ENCODE measurements at regions not wholly inside any gene's neighbourhood (a gene's known extent, or its start where the extent isn't known, plus 50 kb on each side); places are given as distances from the start of the nearest gene placed in this dataset.

DNA sequence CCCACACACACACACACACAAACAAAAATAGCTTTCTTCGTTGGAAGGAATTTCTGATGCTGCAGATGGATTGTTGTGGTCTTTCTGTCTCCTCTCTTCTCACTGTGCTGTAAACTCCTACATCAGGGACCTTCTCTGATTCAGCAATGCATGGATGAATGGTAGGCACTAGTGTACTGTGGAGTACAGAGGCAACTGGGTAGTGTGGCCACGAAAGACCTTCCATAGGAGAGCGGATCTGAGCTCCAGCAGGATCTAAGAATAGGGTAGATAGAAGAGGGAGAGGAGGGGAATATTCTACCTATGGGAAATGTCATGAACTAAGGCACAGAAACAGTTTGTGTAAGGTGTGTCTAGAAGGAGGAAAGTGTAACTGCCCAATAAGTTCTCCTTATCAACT is 266.8 kb downstream of the MYCN start:
- no peak for DNase-seq (ENCODE audit: low read depth)
- no peak overlapping the region for H3K4me3 ChIP-seq (ENCODE audit: low read length)
- TF ChIP-seq, protein P1, sequence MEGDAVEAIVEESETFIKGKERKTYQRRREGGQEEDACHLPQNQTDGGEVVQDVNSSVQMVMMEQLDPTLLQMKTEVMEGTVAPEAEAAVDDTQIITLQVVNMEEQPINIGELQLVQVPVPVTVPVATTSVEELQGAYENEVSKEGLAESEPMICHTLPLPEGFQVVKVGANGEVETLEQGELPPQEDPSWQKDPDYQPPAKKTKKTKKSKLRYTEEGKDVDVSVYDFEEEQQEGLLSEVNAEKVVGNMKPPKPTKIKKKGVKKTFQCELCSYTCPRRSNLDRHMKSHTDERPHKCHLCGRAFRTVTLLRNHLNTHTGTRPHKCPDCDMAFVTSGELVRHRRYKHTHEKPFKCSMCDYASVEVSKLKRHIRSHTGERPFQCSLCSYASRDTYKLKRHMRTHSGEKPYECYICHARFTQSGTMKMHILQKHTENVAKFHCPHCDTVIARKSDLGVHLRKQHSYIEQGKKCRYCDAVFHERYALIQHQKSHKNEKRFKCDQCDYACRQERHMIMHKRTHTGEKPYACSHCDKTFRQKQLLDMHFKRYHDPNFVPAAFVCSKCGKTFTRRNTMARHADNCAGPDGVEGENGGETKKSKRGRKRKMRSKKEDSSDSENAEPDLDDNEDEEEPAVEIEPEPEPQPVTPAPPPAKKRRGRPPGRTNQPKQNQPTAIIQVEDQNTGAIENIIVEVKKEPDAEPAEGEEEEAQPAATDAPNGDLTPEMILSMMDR (IDR thresholded peaks at IDR 0.05; ENCODE audit: insufficient read depth, low read depth, low read length, missing control alignments), result no peak

DNA sequence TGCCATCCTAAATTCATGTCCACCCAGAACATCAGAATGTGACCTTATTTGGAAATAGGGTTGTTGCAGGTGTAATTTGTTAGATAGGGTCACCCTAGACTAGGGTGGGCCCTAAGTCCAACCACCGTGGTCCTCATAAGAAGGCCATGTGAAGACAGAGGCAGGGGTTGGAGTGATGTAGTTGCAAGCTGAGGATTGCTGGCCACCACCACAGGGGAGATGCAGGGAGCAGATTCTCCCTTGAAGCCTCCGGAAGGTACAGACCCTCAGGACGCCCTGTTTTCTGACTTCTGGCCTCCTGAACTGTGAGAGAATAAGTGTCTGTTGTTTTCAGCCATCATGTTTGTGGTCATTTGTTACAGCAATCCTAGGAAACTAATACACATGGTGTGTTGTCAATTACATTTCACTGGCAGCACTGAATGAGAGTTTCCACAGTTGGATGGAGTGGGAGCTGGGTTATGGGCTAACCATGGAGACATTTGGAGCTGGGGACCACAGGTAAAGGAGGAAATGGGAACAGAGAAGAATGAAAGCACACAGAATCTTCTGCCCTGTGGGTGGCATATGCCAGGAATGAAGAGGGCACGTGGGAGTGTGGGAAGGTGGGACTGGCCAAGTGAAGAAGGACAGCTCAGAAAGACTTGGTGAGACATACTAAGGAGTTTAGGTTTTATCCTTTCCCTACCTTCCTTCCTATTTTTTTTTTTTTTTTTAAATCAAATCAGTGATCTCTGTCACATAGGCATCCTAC is 266.0 kb downstream of the MYCN start:
- DNase-seq (ENCODE audit: low read depth), result no peak
- no peak overlapping the region for H3K4me3 ChIP-seq (ENCODE audit: low read length)
- TF ChIP-seq, protein P1 (IDR thresholded peaks at IDR 0.05; ENCODE audit: insufficient read depth, low read depth, low read length, missing control alignments), result no peak

DNA sequence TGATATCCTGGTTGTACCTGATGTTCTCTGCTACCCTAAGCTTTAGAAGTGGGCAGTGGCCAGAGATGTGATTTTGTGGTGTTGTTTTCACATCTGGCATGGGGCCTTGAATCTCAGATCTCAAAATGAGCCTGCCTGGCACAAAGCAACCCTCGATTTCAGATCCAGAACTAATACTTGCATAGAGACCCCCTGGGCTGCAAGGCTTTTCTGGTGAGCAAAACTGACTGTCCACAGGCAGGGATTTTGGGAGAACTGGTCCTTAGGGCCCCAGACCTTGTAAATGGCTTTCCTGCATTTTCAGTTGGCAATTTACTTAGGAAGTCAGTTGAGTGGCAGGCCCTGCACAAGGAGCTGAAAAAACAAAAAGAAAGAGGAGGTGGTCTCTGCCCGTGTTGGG is 265.3 kb downstream of the MYCN start:
- DNase-seq (ENCODE audit: low read depth), result no peak
- TF ChIP-seq, protein P1 (IDR thresholded peaks at IDR 0.05; ENCODE audit: insufficient read depth, low read depth, low read length, missing control alignments), result no peak
- H3K4me3 ChIP-seq (ENCODE audit: low read length), result no peak overlapping the region

DNA sequence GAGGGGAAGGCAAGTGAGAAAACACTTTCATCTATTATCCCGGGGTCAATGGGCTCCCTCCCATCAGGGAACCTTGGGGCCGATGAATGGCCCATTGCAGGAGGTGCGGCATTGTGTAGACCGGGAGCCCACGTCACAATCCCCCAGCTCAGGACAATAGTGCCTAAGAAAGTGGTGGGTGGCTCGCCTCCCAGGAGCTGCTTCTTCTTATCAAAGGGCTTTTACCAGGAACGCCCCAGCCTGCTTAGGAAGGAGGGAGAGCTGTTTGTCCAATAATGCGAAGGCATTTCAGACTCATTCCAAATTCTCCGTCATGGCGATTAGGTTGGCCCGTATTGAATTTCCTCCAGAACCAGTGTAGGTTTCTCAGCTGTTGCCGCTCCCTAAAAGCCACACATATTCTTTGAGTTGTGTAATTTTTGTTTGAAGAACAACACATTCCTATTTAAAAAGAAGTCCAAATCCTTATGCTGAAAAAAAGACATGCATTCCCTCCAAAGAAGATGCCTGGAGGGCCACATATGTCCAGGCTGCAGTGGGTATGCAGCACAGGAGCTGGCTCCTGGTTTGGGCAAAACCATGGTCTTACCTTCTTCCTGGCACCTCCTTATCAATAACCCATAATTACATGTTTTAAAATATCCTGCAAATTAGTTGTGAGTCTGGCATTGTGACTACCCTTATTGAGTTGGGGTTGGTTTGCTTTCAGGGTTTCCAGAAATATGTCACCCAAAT is 264.7 kb downstream of the MYCN start:
- TF ChIP-seq, protein P1 (IDR thresholded peaks at IDR 0.05; ENCODE audit: insufficient read depth, low read depth, low read length, missing control alignments), result no peak
- DNase-seq (ENCODE audit: low read depth), result no peak
- H3K4me3 ChIP-seq (ENCODE audit: low read length), result no peak overlapping the region

DNA sequence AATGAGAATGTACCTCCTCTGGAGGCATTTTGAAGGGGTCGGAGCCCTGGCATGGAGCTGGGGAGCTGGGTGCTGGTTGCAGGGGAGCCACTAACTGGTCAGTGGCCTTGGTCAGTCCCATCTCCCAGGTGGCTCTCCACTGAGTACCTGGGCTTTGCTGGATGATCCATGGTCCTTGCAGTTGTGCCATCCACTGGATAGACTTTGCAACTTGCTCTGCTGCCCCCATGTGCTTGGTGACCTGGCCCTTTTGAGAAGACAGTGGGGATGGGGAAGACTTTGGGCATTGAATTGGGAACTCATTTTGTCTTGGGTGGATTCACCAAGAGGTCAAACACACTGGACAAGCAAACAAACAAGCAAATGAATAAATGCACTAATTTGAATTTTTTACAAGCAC is 263.9 kb downstream of the MYCN start:
- TF ChIP-seq, protein P1 (IDR thresholded peaks at IDR 0.05; ENCODE audit: insufficient read depth, low read depth, low read length, missing control alignments), result no peak
- no peak for DNase-seq (ENCODE audit: low read depth)
- no peak overlapping the region for H3K4me3 ChIP-seq (ENCODE audit: low read length)

DNA sequence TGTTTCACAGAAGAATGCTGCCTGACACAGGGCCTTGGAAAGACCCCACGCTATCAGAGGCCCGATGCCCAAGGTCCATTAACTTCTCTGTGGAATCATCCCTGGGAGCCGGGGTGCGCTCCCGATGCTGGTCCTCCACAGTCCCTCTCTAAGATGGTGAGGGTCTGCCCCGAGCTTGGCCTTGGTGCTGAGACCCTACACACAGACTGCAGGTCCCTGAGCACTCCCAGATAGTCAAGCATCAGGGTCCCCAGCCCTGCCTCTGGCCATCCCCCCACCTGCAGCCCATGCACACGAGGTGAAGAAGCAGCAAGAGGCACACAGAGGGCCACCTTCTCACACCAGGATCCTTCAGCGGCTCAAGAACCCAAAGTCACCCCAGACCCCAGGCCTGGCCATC is 263.3 kb downstream of the MYCN start:
- no peak for DNase-seq (ENCODE audit: low read depth)
- H3K4me3 ChIP-seq (ENCODE audit: low read length), result no peak overlapping the region
- TF ChIP-seq, protein P1 (IDR thresholded peaks at IDR 0.05; ENCODE audit: insufficient read depth, low read depth, low read length, missing control alignments), result no peak

Measured in epithelial cell of esophagus (primary cell).